Esophagus squamous epithelium (tissue), 4 donors: ENCODE measurements at regions not wholly inside any gene's neighbourhood (a gene's known extent, or its start where the extent isn't known, plus 50 kb on each side); places are given as distances from the start of the nearest gene placed in this dataset.

Source experiments
- POLR2A ChIP-seq, 4 donors: fragments of 450-650 bp; IDR thresholded peaks; one replicate each; pipeline ENCODE4 v1.6.1; 2017; ENCODE audit warnings: antibody characterized with exemption in 4 of 4, mild to moderate bottlenecking in 4 of 4, moderate library complexity in 3 of 4
- TF ChIP-seq, protein P1 (sequence below), 6 experiments: fragments of 450-650 bp in 4 of 6; fragments of 200-600 bp in 2 of 6; sonication (generic) in 2 of 6; IDR thresholded peaks; one replicate each; pipeline ENCODE4 v1.5.1; 2016 to 2019; ENCODE audit warnings: antibody characterized with exemption in 6 of 6, mild to moderate bottlenecking in 4 of 6, moderate library complexity in 4 of 6

DNA sequence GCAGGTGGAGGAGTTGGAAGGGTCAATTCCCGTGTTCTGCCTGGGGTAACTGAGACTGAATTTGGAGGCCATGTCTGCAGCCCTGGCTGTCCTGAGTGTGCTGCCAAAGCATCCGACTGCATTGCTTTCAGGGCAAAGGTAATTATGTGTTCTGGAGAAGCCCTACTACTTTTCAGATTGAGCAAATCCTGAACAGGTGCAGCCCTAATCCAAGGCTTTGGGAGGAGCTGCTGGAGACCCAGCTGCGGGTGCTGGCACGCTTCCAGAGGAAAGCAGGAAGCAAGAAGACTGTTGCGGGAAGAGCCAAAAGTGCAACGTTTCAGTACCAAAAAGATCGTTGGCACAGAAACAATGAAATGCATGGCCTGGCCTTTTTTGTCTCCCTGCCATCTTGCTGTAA is 73.7 kb upstream of the NRIP1 start:
- TF ChIP-seq, protein P1, sequence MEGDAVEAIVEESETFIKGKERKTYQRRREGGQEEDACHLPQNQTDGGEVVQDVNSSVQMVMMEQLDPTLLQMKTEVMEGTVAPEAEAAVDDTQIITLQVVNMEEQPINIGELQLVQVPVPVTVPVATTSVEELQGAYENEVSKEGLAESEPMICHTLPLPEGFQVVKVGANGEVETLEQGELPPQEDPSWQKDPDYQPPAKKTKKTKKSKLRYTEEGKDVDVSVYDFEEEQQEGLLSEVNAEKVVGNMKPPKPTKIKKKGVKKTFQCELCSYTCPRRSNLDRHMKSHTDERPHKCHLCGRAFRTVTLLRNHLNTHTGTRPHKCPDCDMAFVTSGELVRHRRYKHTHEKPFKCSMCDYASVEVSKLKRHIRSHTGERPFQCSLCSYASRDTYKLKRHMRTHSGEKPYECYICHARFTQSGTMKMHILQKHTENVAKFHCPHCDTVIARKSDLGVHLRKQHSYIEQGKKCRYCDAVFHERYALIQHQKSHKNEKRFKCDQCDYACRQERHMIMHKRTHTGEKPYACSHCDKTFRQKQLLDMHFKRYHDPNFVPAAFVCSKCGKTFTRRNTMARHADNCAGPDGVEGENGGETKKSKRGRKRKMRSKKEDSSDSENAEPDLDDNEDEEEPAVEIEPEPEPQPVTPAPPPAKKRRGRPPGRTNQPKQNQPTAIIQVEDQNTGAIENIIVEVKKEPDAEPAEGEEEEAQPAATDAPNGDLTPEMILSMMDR (IDR thresholded peaks at IDR 0.05): no peak
- no peak for TF ChIP-seq POLR2A (IDR thresholded peaks at IDR 0.05)
